Natural killer cell (primary cell): ENCODE measurements at regions not wholly inside any gene's neighbourhood (a gene's known extent, or its start where the extent isn't known, plus 50 kb on each side); places are given as distances from the start of the nearest gene placed in this dataset.
"Not testable (repeated sequence)": the region's sequence is repeated elsewhere in the genome, so short reads cannot be mapped to it uniquely, and the experiment has no call there.

ENCODE experiments used
- ATAC-seq, 3 donors: fragments of 150-1000 bp in 2 of 3; fragments of 200-7000 bp in 1 of 3; cut with Tn5 transposase; 1 replicate in 1 of 3; 2 replicates in 2 of 3; pipeline ENCODE4 v1.10.0; 2021; ENCODE audit warnings: mild to moderate bottlenecking in 2 of 3, moderate library complexity in 2 of 3
- DNase-seq, 2 donors: peaks; one replicate each; pipeline versions ENCODE4 v3.0.0 to v3.0.0-alpha.2; 2013 to 2021; ENCODE audit warnings: mixed read lengths in 1 of 2
- H3K27ac ChIP-seq: one replicate; pipeline ENCODE4 v1.5.1; 2013; ENCODE audit warnings: mild to moderate bottlenecking, low read length
- H3K27me3 ChIP-seq: one replicate; pipeline ENCODE4 v1.6.1; 2013; ENCODE audit warnings: low read length; ENCODE audit not compliant: control insufficient read depth, insufficient read depth
- H3K36me3 ChIP-seq: one replicate; pipeline ENCODE4 v1.6.1; 2013; ENCODE audit warnings: low read length; ENCODE audit not compliant: control insufficient read depth, insufficient read depth
- H3K4me1 ChIP-seq: one replicate; pipeline ENCODE4 v1.6.1; 2013; ENCODE audit warnings: low read length; ENCODE audit not compliant: control insufficient read depth, insufficient read depth
- H3K4me3 ChIP-seq: one replicate; pipeline ENCODE4 v1.5.1; 2013; ENCODE audit warnings: low read length
- H3K9me3 ChIP-seq: one replicate; pipeline ENCODE4 v1.6.1; 2013; ENCODE audit warnings: low read length; ENCODE audit not compliant: control insufficient read depth, insufficient read depth
- H3K27ac Mint-ChIP-seq, 2 donors: one replicate each; pipeline ENCODE4 v1.8.0; 2022; ENCODE audit warnings: mild to moderate bottlenecking in 2 of 2, mixed read lengths in 2 of 2, moderate library complexity in 1 of 2
- H3K27me3 Mint-ChIP-seq, 2 donors: one replicate each; pipeline ENCODE4 v1.8.0; 2022; ENCODE audit warnings: low read depth in 2 of 2, mixed read lengths in 2 of 2
- H3K36me3 Mint-ChIP-seq: one replicate; pipeline ENCODE4 v1.8.0; 2022; ENCODE audit warnings: mixed read lengths
- H3K4me1 Mint-ChIP-seq, 2 donors: one replicate each; pipeline ENCODE4 v1.8.0; 2022; ENCODE audit warnings: mixed read lengths in 2 of 2
- H3K4me3 Mint-ChIP-seq: one replicate; pipeline ENCODE4 v1.8.0; 2022; ENCODE audit warnings: mild to moderate bottlenecking, moderate library complexity, mixed read lengths
- H3K9me3 Mint-ChIP-seq, 2 donors: one replicate each; pipeline ENCODE4 v1.8.0; 2022; ENCODE audit warnings: mixed read lengths in 2 of 2
- CTCF ChIP-seq: fragments of 200-600 bp; IDR thresholded peaks from one replicate; pipeline ENCODE4 v1.8.0; 2022; ENCODE audit warnings: antibody characterized with exemption
- WGBS: methylation state at CpG from one replicate; pipeline ENCODE4 v1.1.7; 2013; ENCODE audit warnings: missing lambda C conversion rate; ENCODE audit not compliant: insufficient coverage; 5-methylcytosine and 5-hydroxymethylcytosine counted together
- intact Hi-C: fragments of 100-400 bp; cut with micrococcal nuclease; formaldehyde crosslinking; loops from one replicate; pipeline ENCODE4 v1.14.2; 2022

- DNase-seq (no peak), ATAC-seq (no peak)
- Mint-ChIP-seq H3K27ac (no peak overlapping the region), H3K4me3 (no peak overlapping the region), H3K9me3 (no peaks in the 10 kb centered on the region), H3K36me3 (no peaks in the 10 kb centered on the region), H3K4me1 (no peaks in the 10 kb centered on the region), H3K27me3 (peaks cover 0 to 6% of the 10 kb centered on the region in 2 donors)
- Histone ChIP-seq H3K9me3 (no peaks in the 10 kb centered on the region), H3K36me3 (no peaks in the 10 kb centered on the region), H3K4me1 (no peaks in the 10 kb centered on the region), H3K4me3 (no peak overlapping the region), H3K27me3 (no peaks in the 10 kb centered on the region), H3K27ac (no peak overlapping the region)
- WGBS, result 74% methylated on average over 5 of the region's 5 CpGs
- intact Hi-C loops, result no loop called here
- no peak for TF ChIP-seq CTCF
Observed at GRCh38 chr16:80896776-80897175, 92.4 kb upstream of the CDYL2 start.

- no peak overlapping the region for H3K27ac Mint-ChIP-seq
- TF ChIP-seq CTCF, result no peak
- Histone ChIP-seq H3K27ac (no peak overlapping the region), H3K9me3 (no peaks in the 10 kb centered on the region), H3K27me3 (no peaks in the 10 kb centered on the region), H3K4me3 (no peak overlapping the region), H3K36me3 (no peaks in the 10 kb centered on the region), H3K4me1 (no peaks in the 10 kb centered on the region)
- intact Hi-C loops, result no loop called here
- H3K4me3 Mint-ChIP-seq, result no peak overlapping the region
- H3K9me3 Mint-ChIP-seq, result no peaks in the 10 kb centered on the region
- no peaks in the 10 kb centered on the region for H3K4me1 Mint-ChIP-seq
- 83% methylated on average over 3 of the region's 3 CpGs for WGBS
- DNase-seq, result no peak
- no peaks in the 10 kb centered on the region for H3K36me3 Mint-ChIP-seq
- no peak for ATAC-seq
- H3K27me3 Mint-ChIP-seq, result peaks cover 2 to 10% of the 10 kb centered on the region in 2 donors
Observed at GRCh38 chr16:80894091-80894490, 89.7 kb upstream of the CDYL2 start.

- H3K4me1 ChIP-seq, result no peaks in the 10 kb centered on the region
- DNase-seq (no peak), ATAC-seq (no peak)
- peaks cover 2 to 10% of the 10 kb centered on the region in 2 donors for H3K27me3 Mint-ChIP-seq
- no peaks in the 10 kb centered on the region for H3K36me3 ChIP-seq
- no peak overlapping the region for H3K27ac Mint-ChIP-seq
- intact Hi-C loops, result no loop called here
- H3K4me3 Mint-ChIP-seq, result no peak overlapping the region
- H3K36me3 Mint-ChIP-seq, result no peaks in the 10 kb centered on the region
- H3K4me3 ChIP-seq, result no peak overlapping the region
- H3K27me3 ChIP-seq, result no peaks in the 10 kb centered on the region
- H3K27ac ChIP-seq, result no peak overlapping the region
- no peaks in the 10 kb centered on the region for H3K9me3 ChIP-seq
- no peaks in the 10 kb centered on the region for H3K9me3 Mint-ChIP-seq
- 100% methylated on average over 3 of the region's 6 CpGs for WGBS
- no peak for TF ChIP-seq CTCF
- H3K4me1 Mint-ChIP-seq, result no peaks in the 10 kb centered on the region
Observed at GRCh38 chr16:80893686-80894085, 89.3 kb upstream of the CDYL2 start.

GRCh38 chr16:80892395-80892794, 88.0 kb upstream of the CDYL2 start:
- H3K9me3 Mint-ChIP-seq, H3K4me1 ChIP-seq, H3K4me3 Mint-ChIP-seq, DNase-seq, H3K4me3 ChIP-seq, H3K9me3 ChIP-seq, ATAC-seq, intact Hi-C loops, H3K27ac Mint-ChIP-seq, H3K36me3 ChIP-seq, H3K4me1 Mint-ChIP-seq, H3K27ac ChIP-seq, H3K36me3 Mint-ChIP-seq, H3K27me3 ChIP-seq: not testable (repeated sequence)
- peaks cover 2 to 10% of the 10 kb centered on the region in 2 donors for H3K27me3 Mint-ChIP-seq
- WGBS, result 81% methylated on average over 10 of the region's 10 CpGs
